A673 (cell line): ENCODE measurements at regions not wholly inside any gene's neighbourhood (a gene's known extent, or its start where the extent isn't known, plus 50 kb on each side); places are given as distances from the start of the nearest gene placed in this dataset.

Experiments used
- CTCF ChIP-seq: fragments of 300-800, 200-600 bp; sonication (generic); conservative IDR thresholded peaks from 2 replicates; pipeline ENCODE4 v1.5.1; 2017; ENCODE audit warnings: low read depth, mild to moderate bottlenecking, antibody characterized with exemption, low read length, moderate library complexity, mixed read lengths
- EZH2 ChIP-seq: fragments of 200-600 bp; sonication (generic); IDR thresholded peaks from 2 replicates; pipeline ENCODE4 v1.6.1; 2017; ENCODE audit warnings: borderline replicate concordance, low read depth, mild to moderate bottlenecking, mixed read lengths, antibody characterized with exemption, low read length; ENCODE audit not compliant: poor library complexity, severe bottlenecking

GRCh38 chr17:51486885-51487520 lies 226.7 kb downstream of the UTP18 start:
- no peak for TF ChIP-seq CTCF
- no peak for TF ChIP-seq EZH2
